Suprapubic skin (tissue), 4 donors: ENCODE measurements at regions not wholly inside any gene's neighbourhood (a gene's known extent, or its start where the extent isn't known, plus 50 kb on each side); places are given as distances from the start of the nearest gene placed in this dataset.

ENCODE experiments used
- EP300 ChIP-seq: sonication (generic); formaldehyde crosslinking; IDR thresholded peaks from one replicate; pipeline ENCODE4 v1.6.1; 2017; ENCODE audit warnings: antibody characterized with exemption
- POLR2A ChIP-seq, 2 donors: fragments of 450-650 bp; IDR thresholded peaks; one replicate each; pipeline ENCODE4 v1.6.1; 2017; ENCODE audit warnings: antibody characterized with exemption in 2 of 2, mild to moderate bottlenecking in 2 of 2, moderate library complexity in 2 of 2
- POLR2AphosphoS5 ChIP-seq, 3 donors: sonication (generic); formaldehyde crosslinking; IDR thresholded peaks; one replicate each; pipeline ENCODE4 v1.6.1; 2017; ENCODE audit warnings: antibody characterized with exemption in 3 of 3
- TF ChIP-seq, protein P1 (sequence below), 2 donors: fragments of 200-600 bp in 1 of 2; fragments of 450-650 bp in 1 of 2; sonication (generic) in 1 of 2; IDR thresholded peaks; one replicate each; pipeline ENCODE4 v1.5.1; 2016 to 2019; ENCODE audit warnings: antibody characterized with exemption in 2 of 2, mild to moderate bottlenecking in 1 of 2, moderate library complexity in 1 of 2

DNA sequence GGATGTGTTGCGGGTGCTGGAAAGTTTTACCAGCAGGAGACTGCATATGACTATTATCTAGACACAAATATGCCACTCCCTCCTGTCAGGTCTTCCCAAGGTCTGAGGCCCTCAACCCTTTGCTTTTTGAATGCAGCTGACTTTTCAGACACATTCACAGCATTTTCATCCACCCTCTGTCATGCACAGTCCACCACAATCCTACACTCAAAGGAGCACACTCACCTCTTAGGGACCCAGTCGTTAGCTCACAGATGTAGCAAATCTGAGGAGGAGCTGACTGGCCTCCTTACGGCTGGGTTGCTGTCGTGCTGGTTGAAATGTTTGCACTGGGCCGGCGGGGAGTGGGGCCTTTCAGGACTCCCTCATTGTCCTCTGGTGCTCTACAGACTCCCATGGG lies 479.4 kb downstream of the IRS2 start:
- TF ChIP-seq, protein P1, sequence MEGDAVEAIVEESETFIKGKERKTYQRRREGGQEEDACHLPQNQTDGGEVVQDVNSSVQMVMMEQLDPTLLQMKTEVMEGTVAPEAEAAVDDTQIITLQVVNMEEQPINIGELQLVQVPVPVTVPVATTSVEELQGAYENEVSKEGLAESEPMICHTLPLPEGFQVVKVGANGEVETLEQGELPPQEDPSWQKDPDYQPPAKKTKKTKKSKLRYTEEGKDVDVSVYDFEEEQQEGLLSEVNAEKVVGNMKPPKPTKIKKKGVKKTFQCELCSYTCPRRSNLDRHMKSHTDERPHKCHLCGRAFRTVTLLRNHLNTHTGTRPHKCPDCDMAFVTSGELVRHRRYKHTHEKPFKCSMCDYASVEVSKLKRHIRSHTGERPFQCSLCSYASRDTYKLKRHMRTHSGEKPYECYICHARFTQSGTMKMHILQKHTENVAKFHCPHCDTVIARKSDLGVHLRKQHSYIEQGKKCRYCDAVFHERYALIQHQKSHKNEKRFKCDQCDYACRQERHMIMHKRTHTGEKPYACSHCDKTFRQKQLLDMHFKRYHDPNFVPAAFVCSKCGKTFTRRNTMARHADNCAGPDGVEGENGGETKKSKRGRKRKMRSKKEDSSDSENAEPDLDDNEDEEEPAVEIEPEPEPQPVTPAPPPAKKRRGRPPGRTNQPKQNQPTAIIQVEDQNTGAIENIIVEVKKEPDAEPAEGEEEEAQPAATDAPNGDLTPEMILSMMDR (IDR thresholded peaks at IDR 0.05): no peak
- no peak for TF ChIP-seq POLR2A (IDR thresholded peaks at IDR 0.05)
- TF ChIP-seq EP300: no peak
- TF ChIP-seq POLR2AphosphoS5 (IDR thresholded peaks at IDR 0.05): no peak
